ENCODE measurements at regions not wholly inside any gene's neighbourhood (a gene's known extent, or its start where the extent isn't known, plus 50 kb on each side); places are given as distances from the start of the nearest gene placed in this dataset.

GRCh38 chr14:71701990-71702389, 230.2 kb upstream of the RGS6 start (continued):
- no peak for TF ChIP-seq ETS1 (IDR thresholded peaks at IDR 0.05)
- no peak for TF ChIP-seq CTCF (conservative IDR thresholded peaks at IDR 0.05; ENCODE audit: low read depth in 2 of 2)

- peaks cover 18% of the 10 kb centered on the region for H3K36me3 Mint-ChIP-seq (ENCODE audit: low read depth)
- Histone ChIP-seq H3K4me3 (no peak overlapping the region), H4K20me1 (replicated peaks; ENCODE audit: insufficient read depth) (no peaks in the 10 kb centered on the region), H2AFZ (no peak overlapping the region), H3K27me3 (ENCODE audit: insufficient read depth) (no peaks in the 10 kb centered on the region), H3K4me2 (no peak overlapping the region), H3K4me1 (ENCODE audit: insufficient read depth) (no peaks in the 10 kb centered on the region; the same call in 1 of the 2 replicates), H3F3A (replicated peaks; ENCODE audit: low read depth) (no peaks in the 10 kb centered on the region), H3K9me2 (ENCODE audit: insufficient read depth) (no peaks in the 10 kb centered on the region), H3K36me3 (ENCODE audit: insufficient read depth) (no peaks in the 10 kb centered on the region), H3K79me2 (replicated peaks; ENCODE audit: insufficient read depth) (no peaks in the 10 kb centered on the region), H3K27ac (ENCODE audit: low read depth) (no peak overlapping the region)
- no peak overlapping the region for H3K4me3 Mint-ChIP-seq
- H3K4me1 Mint-ChIP-seq: no peaks in the 10 kb centered on the region; the same call in 2 of the 3 replicates
- DNase-seq (ENCODE audit: low spot score) (no peak), ATAC-seq (no peak)
- H3K27me3 Mint-ChIP-seq (ENCODE audit: insufficient read depth, low read depth, poor library complexity): peaks cover 2% of the 10 kb centered on the region
- no peaks in the 10 kb centered on the region for H3K9me3 Mint-ChIP-seq
- H3K27ac Mint-ChIP-seq: peak overlapping the region; percentile 17; the same call in 1 of the 2 replicates
- TF ChIP-seq JUNB (IDR thresholded peaks at IDR 0.05; ENCODE audit: unreplicated experiment) (no peak), NANOG (IDR thresholded peaks at IDR 0.05; ENCODE audit: borderline replicate concordance) (no peak), EZH2phosphoT487 (IDR thresholded peaks at IDR 0.05; ENCODE audit: unreplicated experiment) (no peak), EZH2 (IDR thresholded peaks at IDR 0.05; ENCODE audit: low read depth, unreplicated experiment) (no peak), ETS1 (IDR thresholded peaks at IDR 0.05) (no peak), POLR2AphosphoS5 (IDR thresholded peaks at IDR 0.05; ENCODE audit: low read depth) (no peak), STAT1 (IDR thresholded peaks at IDR 0.05; ENCODE audit: unreplicated experiment) (no peak)
Measured at GRCh38 chr14:71702786-71703185, 229.4 kb upstream of the RGS6 start.

GRCh38 chr14:71703477-71703876, 228.8 kb upstream of the RGS6 start:
- no peak for DNase-seq (ENCODE audit: low spot score)
- no peaks in the 10 kb centered on the region for H4K20me1 ChIP-seq (replicated peaks; ENCODE audit: insufficient read depth)
- no peaks in the 10 kb centered on the region for H3K36me3 ChIP-seq (ENCODE audit: insufficient read depth)
- Mint-ChIP-seq H3K27ac (peak overlapping the region; percentile 17; the same call in 1 of the 2 replicates), H3K4me1 (no peaks in the 10 kb centered on the region; the same call in 2 of the 3 replicates), H3K9me3 (no peaks in the 10 kb centered on the region), H3K4me3 (no peak overlapping the region), H3K36me3 (ENCODE audit: low read depth) (peaks cover 18% of the 10 kb centered on the region), H3K27me3 (ENCODE audit: insufficient read depth, low read depth, poor library complexity) (peaks cover 2% of the 10 kb centered on the region)
- H3K4me2 ChIP-seq: no peak overlapping the region
- no peak overlapping the region for H3K27ac ChIP-seq (ENCODE audit: low read depth)
- no peaks in the 10 kb centered on the region for H3K27me3 ChIP-seq (ENCODE audit: insufficient read depth)
- no peak overlapping the region for H2AFZ ChIP-seq
- no peaks in the 10 kb centered on the region for H3K9me2 ChIP-seq (ENCODE audit: insufficient read depth)
- no peak overlapping the region for H3K4me3 ChIP-seq
- H3F3A ChIP-seq (replicated peaks; ENCODE audit: low read depth): no peaks in the 10 kb centered on the region
- no peak for ATAC-seq
- no peaks in the 10 kb centered on the region for H3K79me2 ChIP-seq (replicated peaks; ENCODE audit: insufficient read depth)
- H3K4me1 ChIP-seq (ENCODE audit: insufficient read depth): no peaks in the 10 kb centered on the region; the same call in 1 of the 2 replicates
- TF ChIP-seq POLR2AphosphoS5 (IDR thresholded peaks at IDR 0.05; ENCODE audit: low read depth) (no peak), ETS1 (IDR thresholded peaks at IDR 0.05) (no peak), NANOG (IDR thresholded peaks at IDR 0.05; ENCODE audit: borderline replicate concordance) (no peak), CREB1 (CRISPR knock-in tag; IDR thresholded peaks at IDR 0.05; ENCODE audit: low read depth) (no peak), ZNF114 (CRISPR knock-in tag; IDR thresholded peaks at IDR 0.05) (no peak), ZNF331 (CRISPR knock-in tag; IDR thresholded peaks at IDR 0.05; ENCODE audit: low read depth) (no peak), JUNB (IDR thresholded peaks at IDR 0.05; ENCODE audit: unreplicated experiment) (no peak), EZH2 (IDR thresholded peaks at IDR 0.05; ENCODE audit: low read depth, unreplicated experiment) (no peak), EZH2phosphoT487 (IDR thresholded peaks at IDR 0.05; ENCODE audit: unreplicated experiment) (no peak), REST (IDR thresholded peaks at IDR 0.05; ENCODE audit: unreplicated experiment) (no peak), STAT1 (IDR thresholded peaks at IDR 0.05; ENCODE audit: unreplicated experiment) (no peak)

All from GM23338 (cell line).